GM19193 (cell line): ENCODE measurements at regions not wholly inside any gene's neighbourhood (a gene's known extent, or its start where the extent isn't known, plus 50 kb on each side); places are given as distances from the start of the nearest gene placed in this dataset.

Experiments
- POLR2A ChIP-seq: IDR thresholded peaks from 4 replicates; pipeline ENCODE4 v1.6.1; 2011; ENCODE audit not compliant: insufficient read depth, insufficient read length; ENCODE audit errors: extremely low read depth

GRCh38 chr10:78388331-78389050 lies 354.8 kb downstream of the RPS24 start:
- no peak for TF ChIP-seq POLR2A

DNA sequence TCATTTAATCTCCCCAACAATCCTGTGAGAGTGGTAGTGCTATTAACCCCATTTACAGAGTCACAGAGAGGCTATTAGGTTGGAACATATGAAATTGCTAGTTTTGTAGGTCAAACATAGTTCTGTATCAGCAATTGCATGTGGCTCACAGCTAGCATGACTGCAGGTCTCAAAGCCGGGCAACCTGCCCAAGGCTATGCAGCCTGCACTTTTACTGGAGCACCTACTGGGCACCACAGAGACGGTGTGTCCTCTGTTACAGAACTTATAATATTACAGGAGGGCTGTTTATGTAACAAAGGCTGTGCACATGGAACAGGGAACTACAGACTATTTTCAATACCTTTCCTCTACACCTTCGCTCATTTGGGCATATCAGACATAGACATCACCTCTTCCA lies 355.8 kb downstream of the RPS24 start:
- no peak for TF ChIP-seq POLR2A

DNA sequence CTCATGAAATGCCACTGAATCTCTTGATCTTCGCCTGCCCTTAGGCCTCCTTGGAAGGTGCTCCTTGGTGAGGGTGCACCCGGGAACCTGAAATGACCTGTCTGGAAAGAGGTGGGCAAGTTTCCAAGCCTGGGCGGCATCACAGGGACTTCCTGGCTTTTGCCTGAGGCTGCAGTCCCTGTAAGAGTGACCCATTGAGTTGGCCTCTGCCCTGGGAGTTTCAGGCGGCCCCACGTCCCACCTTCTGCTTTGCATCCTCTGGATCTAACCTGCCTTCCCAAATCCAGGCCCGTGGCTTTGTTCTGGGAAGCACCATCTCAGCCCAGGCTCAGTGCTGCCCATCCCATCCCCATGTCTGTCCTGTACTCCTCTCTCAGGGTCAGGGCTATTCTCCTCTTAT lies 356.4 kb downstream of the RPS24 start:
- no peak for TF ChIP-seq POLR2A

GRCh38 chr10:78390817-78391216 lies 357.2 kb downstream of the RPS24 start:
- TF ChIP-seq POLR2A: no peak

DNA sequence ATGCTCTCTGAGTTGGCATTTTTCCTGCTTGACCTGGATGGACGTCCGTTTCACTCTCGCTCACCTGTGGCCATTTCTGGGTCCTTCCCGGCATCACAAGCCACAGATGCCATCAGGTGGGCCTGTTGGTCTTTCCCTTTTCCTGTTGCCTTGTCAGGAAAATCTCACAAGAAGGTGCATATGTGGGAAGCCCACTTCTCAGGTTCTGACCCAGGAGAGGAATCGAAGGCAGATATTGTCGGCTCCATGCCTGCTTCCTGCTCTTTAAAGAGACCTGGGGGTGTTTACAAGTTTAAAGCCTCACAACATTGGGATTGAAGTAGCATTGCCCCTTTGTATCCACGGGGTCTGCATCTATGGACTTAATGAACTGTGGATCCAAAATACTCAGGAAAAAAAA lies 357.9 kb downstream of the RPS24 start:
- TF ChIP-seq POLR2A: no peak

DNA sequence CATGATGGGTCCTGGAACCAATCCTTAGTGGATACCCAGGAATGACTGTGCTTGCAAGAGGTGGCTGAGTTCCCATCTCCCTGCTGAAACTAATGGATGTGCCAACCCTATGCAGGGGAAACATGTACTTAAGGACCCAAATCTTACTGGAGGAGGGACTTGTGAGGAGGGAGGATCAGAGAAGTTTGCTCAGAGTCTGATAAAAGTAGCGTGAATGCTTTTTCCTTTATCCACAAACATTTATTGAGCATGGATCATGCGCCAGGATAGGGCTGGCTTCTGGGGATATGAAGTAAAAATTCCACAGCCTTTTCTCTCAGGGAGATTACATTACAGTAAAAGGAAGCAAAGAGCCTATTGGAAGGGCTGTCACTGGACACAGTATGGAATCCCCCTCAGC lies 358.5 kb downstream of the RPS24 start:
- TF ChIP-seq POLR2A: no peak

GRCh38 chr10:78393094-78393493 lies 359.4 kb downstream of the RPS24 start:
- no peak for TF ChIP-seq POLR2A

DNA sequence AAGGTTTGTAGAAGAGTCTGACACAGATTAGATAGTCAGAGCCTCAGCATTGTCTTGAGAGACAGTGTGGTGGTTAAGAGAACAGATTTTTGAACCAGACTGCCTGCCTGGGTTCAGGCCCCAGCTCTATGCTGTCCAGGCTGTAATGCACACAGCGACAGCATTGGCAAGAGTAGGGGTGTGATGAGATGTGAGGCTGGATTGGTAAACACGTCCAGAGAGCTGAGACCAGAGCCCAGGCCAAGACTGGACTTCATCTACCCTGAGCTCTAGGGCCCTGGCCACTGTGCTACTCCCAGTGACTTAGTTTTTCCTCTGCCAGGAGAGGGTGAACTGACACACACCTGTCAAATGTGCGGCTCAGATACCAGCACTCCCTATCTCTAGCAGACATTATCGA lies 360.4 kb downstream of the RPS24 start:
- no peak for TF ChIP-seq POLR2A

GRCh38 chr10:78395162-78395561 lies 361.5 kb downstream of the RPS24 start:
- TF ChIP-seq POLR2A: no peak

- no peak for TF ChIP-seq POLR2A
These were observed 363.1 kb downstream of the RPS24 start for GRCh38 chr10:78396754-78397153.

DNA sequence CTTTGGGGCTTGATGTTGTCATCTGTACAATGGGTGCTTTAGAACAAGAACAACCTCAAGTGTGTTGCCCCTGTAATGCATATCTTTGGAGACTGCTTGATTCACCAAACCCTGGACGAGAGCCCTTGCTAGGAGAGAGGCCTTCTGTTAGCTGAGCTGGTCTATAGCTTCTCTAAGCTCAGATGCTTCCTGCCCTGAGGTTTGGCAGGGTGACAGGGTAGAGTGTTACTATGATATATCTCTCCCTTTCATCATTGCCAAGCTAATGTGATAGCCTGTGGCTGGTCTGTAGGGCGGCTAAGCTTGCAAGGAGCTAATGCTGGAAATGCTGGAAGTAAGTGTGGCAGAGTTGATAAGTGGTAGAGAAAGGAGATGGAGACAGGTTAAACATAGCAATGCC lies 364.1 kb downstream of the RPS24 start:
- TF ChIP-seq POLR2A: no peak

GRCh38 chr10:78398382-78398781 lies 364.7 kb downstream of the RPS24 start:
- TF ChIP-seq POLR2A: no peak

- TF ChIP-seq POLR2A: no peak
These were observed 368.1 kb downstream of the RPS24 start for GRCh38 chr10:78401624-78402367.

- no peak for TF ChIP-seq POLR2A
These were observed 368.9 kb downstream of the RPS24 start for GRCh38 chr10:78402591-78402990.

DNA sequence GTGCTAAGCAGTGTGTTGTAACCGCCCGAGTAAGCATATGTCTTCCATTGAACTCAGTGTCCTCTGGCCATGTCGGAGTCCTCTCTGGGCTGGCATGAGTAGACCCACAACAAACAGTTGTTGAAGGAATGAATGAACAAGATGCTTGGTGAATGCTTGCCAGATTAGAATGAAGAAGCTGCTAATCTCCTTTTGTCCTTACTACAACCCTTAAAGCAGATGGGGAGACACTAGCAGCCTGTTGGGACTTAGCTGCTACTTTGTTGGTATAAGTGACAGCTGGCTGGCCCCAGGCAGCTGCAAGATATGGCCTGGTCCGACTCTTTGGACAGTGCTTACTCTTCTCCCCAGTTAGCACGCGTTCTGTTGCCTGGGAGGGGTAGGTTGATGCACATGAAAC lies 370.1 kb downstream of the RPS24 start:
- TF ChIP-seq POLR2A: no peak

- no peak for TF ChIP-seq POLR2A
These were observed 370.6 kb downstream of the RPS24 start for GRCh38 chr10:78404296-78404695.
